ENCODE measurements at regions not wholly inside any gene's neighbourhood (a gene's known extent, or its start where the extent isn't known, plus 50 kb on each side); places are given as distances from the start of the nearest gene placed in this dataset.

- CTCF ChIA-PET, result no interaction called here
- TF ChIP-seq CTCF (IDR thresholded peaks at IDR 0.05 in 2 of 3, conservative IDR thresholded peaks at IDR 0.05 in 1 of 3; ENCODE audit: control insufficient read depth in 2 of 3, extremely low read depth in 1 of 3, insufficient read depth in 1 of 3, low read depth in 3 of 3, low read length in 3 of 3), result no peak
- no peak for TF ChIP-seq CEBPZ (IDR thresholded peaks at IDR 0.05; ENCODE audit: low read depth, low read length)
- no peak for TF ChIP-seq USF2 (IDR thresholded peaks at IDR 0.05; ENCODE audit: borderline replicate concordance, low read depth, low read length)
- TF ChIP-seq ZBED1 (IDR thresholded peaks at IDR 0.05; ENCODE audit: borderline replicate concordance), result no peak
- TF ChIP-seq NR2C1 (IDR thresholded peaks at IDR 0.05), result no peak
- TF ChIP-seq POU2F2 (IDR thresholded peaks at IDR 0.05; ENCODE audit: borderline replicate concordance, low read depth, low read length), result no peak
- no peak for TF ChIP-seq FOS (IDR thresholded peaks at IDR 0.05; ENCODE audit: borderline replicate concordance, extremely low read depth, insufficient read length)
- TF ChIP-seq TCF12 (IDR thresholded peaks at IDR 0.05; ENCODE audit: low read depth, low read length), result no peak
- TF ChIP-seq CBFB (IDR thresholded peaks at IDR 0.05; ENCODE audit: low read depth), result no peak
- TF ChIP-seq TAF1 (IDR thresholded peaks at IDR 0.05; ENCODE audit: borderline replicate concordance, low read depth, low read length), result no peak
- TF ChIP-seq RBBP5 (conservative IDR thresholded peaks at IDR 0.05), result no peak
- no peak for TF ChIP-seq ZZZ3 (IDR thresholded peaks at IDR 0.05; ENCODE audit: control insufficient read depth, insufficient read length, low read depth)
- TF ChIP-seq SMAD1 (IDR thresholded peaks at IDR 0.05; ENCODE audit: low read depth, partially characterized antibody), result no peak
- no peak for TF ChIP-seq SMAD5 (IDR thresholded peaks at IDR 0.05; ENCODE audit: low read depth)
- no peak for TF ChIP-seq IRF5 (IDR thresholded peaks at IDR 0.05; ENCODE audit: borderline replicate concordance)
- Histone ChIP-seq H3K27me3 (replicated peaks in 1 of 2; ENCODE audit: control insufficient read depth in 2 of 2, insufficient read depth in 2 of 2, low read length in 1 of 2) (no peaks in the 10 kb centered on the region), H3K9ac (ENCODE audit: control insufficient read depth, insufficient read depth, low read length) (no peak overlapping the region), H3K4me1 (ENCODE audit: control insufficient read depth, insufficient read depth, low read length) (no peaks in the 10 kb centered on the region), H4K20me1 (ENCODE audit: control insufficient read depth, insufficient read depth) (no peaks in the 10 kb centered on the region), H3K9me3 (replicated peaks; ENCODE audit: control insufficient read depth, insufficient read depth, low read length) (no peaks in the 10 kb centered on the region), H3K79me2 (ENCODE audit: control insufficient read depth, insufficient read depth, low read length) (no peaks in the 10 kb centered on the region), H2AFZ (ENCODE audit: control insufficient read depth, low read depth, low read length) (no peak overlapping the region), H3K4me2 (ENCODE audit: control insufficient read depth, insufficient read depth) (no peak overlapping the region), H3K4me3 (no peak overlapping the region), H3K27ac (ENCODE audit: control insufficient read depth, insufficient read depth) (no peak overlapping the region), H3K36me3 (ENCODE audit: control insufficient read depth in 2 of 2, insufficient read depth in 2 of 2, low read length in 1 of 2) (no peaks in the 10 kb centered on the region)
- RAD21 ChIA-PET (ENCODE audit: unreplicated experiment), result no interaction called here
- DNase-seq (ENCODE audit: low read depth, low spot score) (no peak), FAIRE-seq (no peak), ATAC-seq (no peak)
- WGBS (ENCODE audit: insufficient coverage, insufficient replicate concordance, low lambda C conversion rate, missing lambda C conversion rate), result 0% methylated on average over 1 of the region's 1 CpG
- SMC1A ChIA-PET (ENCODE audit: uncharacterized antibody, unreplicated experiment), result no interaction called here
- POLR2A ChIA-PET, result interaction anchor here (0.6 kb wide), 1 partner anchor 692 kb away, joined by 3 read pairs; no protein-coding TSS in a partner anchor
- in situ Hi-C loops (cut with MboI) (no loop called here), intact Hi-C loops (cut with micrococcal nuclease; ENCODE audit: unreplicated experiment) (no loop called here)
- no TSS peak for BruUV-seq (replicated peaks)
Observed at GRCh38 chr20:52444455-52444854, 252.9 kb upstream of the ZFP64 start.

Data from GM12878 (cell line).